ENCODE measurements at regions not wholly inside any gene's neighbourhood (a gene's known extent, or its start where the extent isn't known, plus 50 kb on each side); places are given as distances from the start of the nearest gene placed in this dataset.

- TF ChIP-seq CTCF (IDR thresholded peaks at IDR 0.05) = no peak
- TF ChIP-seq POLR2A (IDR thresholded peaks at IDR 0.05) = no peak
Measured at GRCh38 chr13:111640476-111640875, 320.0 kb downstream of the TEX29 start.

All from uterus (tissue), 2 donors.